ENCODE measurements at regions not wholly inside any gene's neighbourhood (a gene's known extent, or its start where the extent isn't known, plus 50 kb on each side); places are given as distances from the start of the nearest gene placed in this dataset.

DNA sequence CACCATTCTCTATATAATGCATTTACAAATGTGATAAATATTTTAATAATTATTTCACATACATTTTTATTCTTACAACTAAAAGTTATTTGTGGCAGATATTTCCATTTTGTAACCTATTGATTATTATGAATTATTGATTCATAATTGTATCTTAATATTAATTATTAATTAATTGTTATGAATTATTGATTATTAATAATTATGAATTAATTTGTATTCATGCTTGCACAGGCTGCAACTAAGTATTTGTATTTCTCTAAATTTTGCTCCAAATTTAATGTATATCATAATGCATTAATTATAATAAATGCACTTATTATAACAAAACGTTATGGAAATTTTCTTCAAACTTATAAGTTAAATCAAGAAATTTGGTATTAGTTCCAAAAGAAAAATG, 929.7 kb downstream of the PCDH7 start:
- H3K9me3 ChIP-seq (ENCODE audit: control insufficient read depth in 1 of 2, insufficient read depth in 1 of 2, low read length in 2 of 2), result peaks cover 0 to 5% of the 10 kb centered on the region in 2 experiments
- no peak for TF ChIP-seq CTCF (IDR thresholded peaks at IDR 0.05)
- no peaks in the 10 kb centered on the region for H3K4me1 ChIP-seq (ENCODE audit: insufficient read depth, low read length)
- no peak overlapping the region for H3K4me3 ChIP-seq (ENCODE audit: low read length)
- H3K27me3 ChIP-seq (ENCODE audit: control insufficient read depth in 1 of 2, insufficient read depth in 2 of 2, low read length in 2 of 2), result no peaks in the 10 kb centered on the region
- Mint-ChIP-seq H3K4me1 (ENCODE audit: low read depth) (no peaks in the 10 kb centered on the region), H3K27ac (no peak overlapping the region), H3K9me3 (peaks cover 4% of the 10 kb centered on the region), H3K36me3 (ENCODE audit: low read depth) (no peaks in the 10 kb centered on the region), H3K4me3 (no peak overlapping the region), H3K27me3 (no peaks in the 10 kb centered on the region)
- intact Hi-C loops (cut with DNase I, micrococcal nuclease), result no loop called here
- ChIA-PET CTCF (no interaction called here), POLR2A (no interaction called here)
- H3K36me3 ChIP-seq (ENCODE audit: insufficient read depth, low read length), result no peaks in the 10 kb centered on the region
- ATAC-seq (ENCODE audit: poor library complexity) (no peak), DNase-seq (no peak)
- H3K27ac ChIP-seq (ENCODE audit: low read depth in 1 of 2, low read length in 2 of 2), result no peak overlapping the region

DNA sequence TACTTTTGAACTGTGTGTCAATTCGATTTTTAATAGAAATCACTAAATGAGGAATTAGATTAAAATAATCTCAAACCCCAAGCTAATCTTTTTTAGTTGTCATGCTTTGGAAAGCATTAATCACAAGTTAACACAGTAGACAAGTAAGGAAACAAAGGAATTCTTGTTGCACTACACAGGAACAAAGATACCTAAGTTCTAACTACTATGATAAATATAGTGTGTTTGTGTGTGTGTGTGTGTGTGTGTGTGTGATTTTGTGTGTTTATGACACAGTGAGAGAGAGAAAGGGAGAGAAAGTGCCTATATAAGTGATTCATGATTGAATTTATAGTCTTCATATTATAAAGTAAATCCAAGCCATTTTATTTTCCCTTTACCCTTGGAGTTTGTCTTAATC, 931.4 kb downstream of the PCDH7 start:
- H3K36me3 Mint-ChIP-seq (ENCODE audit: low read depth), result no peaks in the 10 kb centered on the region
- Histone ChIP-seq H3K9me3 (ENCODE audit: control insufficient read depth in 1 of 2, insufficient read depth in 1 of 2, low read length in 2 of 2) (no peaks in the 10 kb centered on the region), H3K4me3 (ENCODE audit: low read length) (no peak overlapping the region), H3K36me3 (ENCODE audit: insufficient read depth, low read length) (no peaks in the 10 kb centered on the region), H3K27me3 (ENCODE audit: control insufficient read depth in 1 of 2, insufficient read depth in 2 of 2, low read length in 2 of 2) (no peaks in the 10 kb centered on the region), H3K27ac (ENCODE audit: low read depth in 1 of 2, low read length in 2 of 2) (no peak overlapping the region), H3K4me1 (ENCODE audit: insufficient read depth, low read length) (no peaks in the 10 kb centered on the region)
- H3K4me3 Mint-ChIP-seq, result no peak overlapping the region
- ChIA-PET POLR2A (no interaction called here), CTCF (no interaction called here)
- H3K4me1 Mint-ChIP-seq (ENCODE audit: low read depth), result no peaks in the 10 kb centered on the region
- TF ChIP-seq CTCF (IDR thresholded peaks at IDR 0.05), result no peak
- H3K9me3 Mint-ChIP-seq, result peaks cover 7% of the 10 kb centered on the region
- H3K27ac Mint-ChIP-seq, result no peak overlapping the region
- intact Hi-C loops (cut with DNase I, micrococcal nuclease), result no loop called here
- ATAC-seq (ENCODE audit: poor library complexity) (no peak), DNase-seq (no peak)
- H3K27me3 Mint-ChIP-seq, result no peaks in the 10 kb centered on the region

DNA sequence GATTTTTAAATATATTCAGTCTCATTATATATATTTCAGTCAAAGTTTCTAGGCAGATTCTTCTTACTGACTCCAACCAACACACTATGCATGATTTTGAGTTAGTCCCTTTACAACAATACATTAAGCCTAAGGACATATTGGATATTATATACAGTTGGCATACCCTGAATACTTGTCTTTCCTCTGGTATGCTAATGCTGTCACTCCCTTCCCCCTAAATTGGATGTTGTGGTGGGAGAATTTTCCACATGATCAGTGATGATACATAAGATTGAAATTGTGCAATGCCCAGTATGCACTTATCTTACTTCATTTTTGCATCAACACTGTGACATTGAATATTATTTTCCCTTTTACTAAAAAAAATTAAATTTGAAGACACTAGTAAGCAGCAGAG, 935.2 kb downstream of the PCDH7 start:
- H3K27me3 Mint-ChIP-seq, result no peaks in the 10 kb centered on the region
- POLR2A ChIA-PET, result no interaction called here

More for the DNA sequence above, 935.2 kb downstream of the PCDH7 start:
- ATAC-seq (ENCODE audit: poor library complexity) (no peak), DNase-seq (no peak)
- TF ChIP-seq CTCF (IDR thresholded peaks at IDR 0.05), result no peak
- no peak overlapping the region for H3K4me3 ChIP-seq (ENCODE audit: low read length)
- Mint-ChIP-seq H3K27ac (no peak overlapping the region), H3K36me3 (ENCODE audit: low read depth) (no peaks in the 10 kb centered on the region), H3K4me3 (no peak overlapping the region), H3K4me1 (ENCODE audit: low read depth) (no peaks in the 10 kb centered on the region), H3K9me3 (peaks cover 11% of the 10 kb centered on the region)
- no peaks in the 10 kb centered on the region for H3K36me3 ChIP-seq (ENCODE audit: insufficient read depth, low read length)
- H3K27me3 ChIP-seq (ENCODE audit: control insufficient read depth in 1 of 2, insufficient read depth in 2 of 2, low read length in 2 of 2), result no peaks in the 10 kb centered on the region
- CTCF ChIA-PET, result no interaction called here
- no peak overlapping the region for H3K27ac ChIP-seq (ENCODE audit: low read depth in 1 of 2, low read length in 2 of 2)
- H3K4me1 ChIP-seq (ENCODE audit: insufficient read depth, low read length), result no peaks in the 10 kb centered on the region
- intact Hi-C loops (cut with DNase I, micrococcal nuclease), result no loop called here
- H3K9me3 ChIP-seq (ENCODE audit: control insufficient read depth in 1 of 2, insufficient read depth in 1 of 2, low read length in 2 of 2), result no peaks in the 10 kb centered on the region
